ENCODE measurements at regions not wholly inside any gene's neighbourhood (a gene's known extent, or its start where the extent isn't known, plus 50 kb on each side); places are given as distances from the start of the nearest gene placed in this dataset.

GRCh38 chr1:106749491-106749890, 307.0 kb upstream of the PRMT6 start:
- Histone ChIP-seq H4K20me1 (ENCODE audit: insufficient read depth, low read length, poor library complexity, severe bottlenecking) (no peaks in the 10 kb centered on the region), H3K36me3 (ENCODE audit: insufficient read depth, low read length) (no peaks in the 10 kb centered on the region), H3F3A (ENCODE audit: low read depth) (no peaks in the 10 kb centered on the region), H2AFZ (ENCODE audit: low read length) (no peak overlapping the region), H3K4me2 (ENCODE audit: low read depth, low read length, poor library complexity, severe bottlenecking) (no peak overlapping the region), H3K9ac (ENCODE audit: low read depth, low read length, poor library complexity, severe bottlenecking) (no peak overlapping the region), H3K79me2 (ENCODE audit: insufficient read depth, low read length) (no peaks in the 10 kb centered on the region), H3K27me3 (ENCODE audit: insufficient read depth, low read length, poor library complexity, severe bottlenecking) (no peaks in the 10 kb centered on the region), H3K4me1 (ENCODE audit: insufficient read depth, low read length, poor library complexity, severe bottlenecking) (no peaks in the 10 kb centered on the region), H3K9me2 (replicated peaks; ENCODE audit: low read depth, low read length) (no peaks in the 10 kb centered on the region), H3K4me3 (ENCODE audit: low read length, poor library complexity, severe bottlenecking) (no peak overlapping the region), H3K9me3 (ENCODE audit: insufficient read depth, low read depth, low read length) (no peaks in the 10 kb centered on the region)
- TF ChIP-seq, protein P1, sequence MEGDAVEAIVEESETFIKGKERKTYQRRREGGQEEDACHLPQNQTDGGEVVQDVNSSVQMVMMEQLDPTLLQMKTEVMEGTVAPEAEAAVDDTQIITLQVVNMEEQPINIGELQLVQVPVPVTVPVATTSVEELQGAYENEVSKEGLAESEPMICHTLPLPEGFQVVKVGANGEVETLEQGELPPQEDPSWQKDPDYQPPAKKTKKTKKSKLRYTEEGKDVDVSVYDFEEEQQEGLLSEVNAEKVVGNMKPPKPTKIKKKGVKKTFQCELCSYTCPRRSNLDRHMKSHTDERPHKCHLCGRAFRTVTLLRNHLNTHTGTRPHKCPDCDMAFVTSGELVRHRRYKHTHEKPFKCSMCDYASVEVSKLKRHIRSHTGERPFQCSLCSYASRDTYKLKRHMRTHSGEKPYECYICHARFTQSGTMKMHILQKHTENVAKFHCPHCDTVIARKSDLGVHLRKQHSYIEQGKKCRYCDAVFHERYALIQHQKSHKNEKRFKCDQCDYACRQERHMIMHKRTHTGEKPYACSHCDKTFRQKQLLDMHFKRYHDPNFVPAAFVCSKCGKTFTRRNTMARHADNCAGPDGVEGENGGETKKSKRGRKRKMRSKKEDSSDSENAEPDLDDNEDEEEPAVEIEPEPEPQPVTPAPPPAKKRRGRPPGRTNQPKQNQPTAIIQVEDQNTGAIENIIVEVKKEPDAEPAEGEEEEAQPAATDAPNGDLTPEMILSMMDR (conservative IDR thresholded peaks at IDR 0.05; ENCODE audit: low read length): no peak
- no peak for TF ChIP-seq EZH2phosphoT487 (IDR thresholded peaks at IDR 0.05; ENCODE audit: borderline replicate concordance)

DNA sequence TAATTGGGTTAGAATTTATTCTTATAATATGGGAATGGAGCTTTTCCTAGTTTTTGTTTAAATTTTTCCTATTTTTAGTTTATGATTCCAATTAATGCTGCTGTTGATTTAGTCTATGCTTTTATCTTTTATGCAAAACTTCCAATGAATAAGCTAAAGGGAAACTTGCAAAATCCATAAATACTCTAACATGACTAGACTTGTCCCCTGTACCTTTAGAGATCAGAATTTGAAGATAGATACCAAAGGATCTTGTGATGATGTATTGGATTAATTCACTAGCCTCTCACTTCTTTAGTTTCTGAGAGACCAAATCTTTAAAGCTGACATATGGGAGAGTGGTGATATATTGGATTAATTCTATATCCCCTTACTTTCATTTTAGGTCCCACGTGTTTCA, 306.6 kb upstream of the PRMT6 start:
- Histone ChIP-seq H2AFZ (ENCODE audit: low read length) (no peak overlapping the region), H3K4me3 (ENCODE audit: low read length, poor library complexity, severe bottlenecking) (no peak overlapping the region), H4K20me1 (ENCODE audit: insufficient read depth, low read length, poor library complexity, severe bottlenecking) (no peaks in the 10 kb centered on the region), H3K36me3 (ENCODE audit: insufficient read depth, low read length) (no peaks in the 10 kb centered on the region), H3K9me2 (replicated peaks; ENCODE audit: low read depth, low read length) (no peaks in the 10 kb centered on the region), H3K9ac (ENCODE audit: low read depth, low read length, poor library complexity, severe bottlenecking) (no peak overlapping the region), H3K79me2 (ENCODE audit: insufficient read depth, low read length) (no peaks in the 10 kb centered on the region), H3K27me3 (ENCODE audit: insufficient read depth, low read length, poor library complexity, severe bottlenecking) (no peaks in the 10 kb centered on the region), H3K4me2 (ENCODE audit: low read depth, low read length, poor library complexity, severe bottlenecking) (no peak overlapping the region), H3F3A (ENCODE audit: low read depth) (no peaks in the 10 kb centered on the region), H3K4me1 (ENCODE audit: insufficient read depth, low read length, poor library complexity, severe bottlenecking) (no peaks in the 10 kb centered on the region), H3K9me3 (ENCODE audit: insufficient read depth, low read depth, low read length) (no peaks in the 10 kb centered on the region)
- TF ChIP-seq EZH2phosphoT487 (IDR thresholded peaks at IDR 0.05; ENCODE audit: borderline replicate concordance): no peak
- TF ChIP-seq, protein P1 (conservative IDR thresholded peaks at IDR 0.05; ENCODE audit: low read length): no peak

DNA sequence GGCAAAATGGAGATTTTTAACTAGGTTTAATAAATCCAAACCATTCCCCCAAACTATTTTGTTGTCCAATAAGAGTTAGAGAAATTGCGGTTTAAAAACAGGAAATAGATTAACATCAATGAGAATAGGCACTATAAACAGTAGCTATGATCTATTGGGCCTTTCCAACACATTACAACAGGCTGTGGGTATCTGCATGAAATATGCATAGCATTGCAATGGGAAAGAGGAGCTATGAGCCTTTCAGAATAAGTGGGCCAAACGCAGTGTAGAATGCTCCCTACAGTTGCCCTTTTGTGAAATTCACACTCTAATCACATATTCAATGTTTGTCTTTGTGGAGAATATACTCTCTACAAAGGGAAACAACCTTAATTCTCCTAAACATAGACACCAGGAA, 305.5 kb upstream of the PRMT6 start:
- Histone ChIP-seq H3K9me2 (replicated peaks; ENCODE audit: low read depth, low read length) (no peaks in the 10 kb centered on the region), H3K4me3 (ENCODE audit: low read length, poor library complexity, severe bottlenecking) (no peak overlapping the region)

More for the DNA sequence above, 305.5 kb upstream of the PRMT6 start:
- Histone ChIP-seq H3K36me3 (ENCODE audit: insufficient read depth, low read length) (no peaks in the 10 kb centered on the region), H3K4me1 (ENCODE audit: insufficient read depth, low read length, poor library complexity, severe bottlenecking) (no peaks in the 10 kb centered on the region), H3K27me3 (ENCODE audit: insufficient read depth, low read length, poor library complexity, severe bottlenecking) (no peaks in the 10 kb centered on the region), H3K79me2 (ENCODE audit: insufficient read depth, low read length) (no peaks in the 10 kb centered on the region), H3K9ac (ENCODE audit: low read depth, low read length, poor library complexity, severe bottlenecking) (no peak overlapping the region), H2AFZ (ENCODE audit: low read length) (no peak overlapping the region), H3K4me2 (ENCODE audit: low read depth, low read length, poor library complexity, severe bottlenecking) (no peak overlapping the region), H3F3A (ENCODE audit: low read depth) (no peaks in the 10 kb centered on the region), H4K20me1 (ENCODE audit: insufficient read depth, low read length, poor library complexity, severe bottlenecking) (no peaks in the 10 kb centered on the region), H3K9me3 (ENCODE audit: insufficient read depth, low read depth, low read length) (no peaks in the 10 kb centered on the region)
- TF ChIP-seq, protein P1 (conservative IDR thresholded peaks at IDR 0.05; ENCODE audit: low read length): no peak
